ENCODE measurements at regions not wholly inside any gene's neighbourhood (a gene's known extent, or its start where the extent isn't known, plus 50 kb on each side); places are given as distances from the start of the nearest gene placed in this dataset.

DNA sequence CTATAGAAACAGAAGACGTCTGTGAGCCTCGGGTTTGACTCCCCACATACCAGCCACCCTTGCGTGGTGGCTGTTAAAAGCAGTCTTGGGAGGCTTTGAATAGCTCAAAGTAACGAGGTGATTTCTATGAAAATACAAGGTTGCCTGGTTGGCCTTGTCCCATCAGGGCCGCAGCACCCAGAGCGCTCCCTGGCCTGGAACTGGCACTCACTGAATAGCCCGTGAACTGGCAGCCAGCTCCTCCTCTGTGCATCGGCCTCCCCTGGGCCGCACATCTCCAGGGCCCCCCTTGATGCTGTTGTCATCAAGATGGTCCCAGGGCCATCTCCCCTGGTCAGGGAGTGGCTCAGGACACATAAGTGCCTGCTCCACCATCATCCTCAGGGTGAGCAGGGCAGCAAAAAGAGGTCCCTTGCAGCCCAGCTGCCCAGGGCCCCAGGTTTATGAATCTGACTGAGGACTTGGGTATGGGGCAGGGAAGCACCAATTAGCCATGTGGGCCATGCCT lies 144.6 kb upstream of the PPP1R26 start:
- H3K4me1 Mint-ChIP-seq (ENCODE audit: insufficient read depth, unreplicated experiment), result no peaks in the 10 kb centered on the region
- no TSS peak for BruUV-seq (replicated peaks)
- CTCF ChIA-PET, result interaction anchor here (0.9 kb wide), 1 partner anchor 78 kb away, joined by 3 read pairs; no protein-coding TSS in a partner anchor

GRCh38 chr9:135335691-135336181 lies 143.8 kb upstream of the PPP1R26 start:
- H3K36me3 Mint-ChIP-seq (ENCODE audit: insufficient read depth, unreplicated experiment), result peaks cover 4% of the 10 kb centered on the region
- no peak overlapping the region for H3K27ac Mint-ChIP-seq (ENCODE audit: low read depth, unreplicated experiment)
- H3K4me1 Mint-ChIP-seq (ENCODE audit: insufficient read depth, unreplicated experiment), result no peaks in the 10 kb centered on the region
- no peak for DNase-seq (ENCODE audit: unreplicated experiment)
- no peak overlapping the region for H3K4me3 Mint-ChIP-seq (ENCODE audit: unreplicated experiment)
- CTCF ChIA-PET, result no interaction called here
- H3K9me3 Mint-ChIP-seq (ENCODE audit: unreplicated experiment), result no peaks in the 10 kb centered on the region
- TF ChIP-seq CTCF (IDR thresholded peaks at IDR 0.05; ENCODE audit: unreplicated experiment), result no peak
- BruUV-seq (replicated peaks), result no TSS peak
- intact Hi-C loops (cut with micrococcal nuclease), result no loop called here
- peaks cover 11% of the 10 kb centered on the region for H3K27me3 Mint-ChIP-seq (ENCODE audit: insufficient read depth, unreplicated experiment)
- POLR2A ChIA-PET, result no interaction called here

More for the DNA sequence above, 144.6 kb upstream of the PPP1R26 start:
- POLR2A ChIA-PET, result no interaction called here
- DNase-seq (ENCODE audit: unreplicated experiment), result no peak
- H3K4me3 Mint-ChIP-seq (ENCODE audit: unreplicated experiment), result no peak overlapping the region
- intact Hi-C loops (cut with micrococcal nuclease), result no loop called here
- peaks cover 6% of the 10 kb centered on the region for H3K27me3 Mint-ChIP-seq (ENCODE audit: insufficient read depth, unreplicated experiment)
- no peak for TF ChIP-seq CTCF (IDR thresholded peaks at IDR 0.05; ENCODE audit: unreplicated experiment)
- H3K9me3 Mint-ChIP-seq (ENCODE audit: unreplicated experiment), result no peaks in the 10 kb centered on the region
- H3K36me3 Mint-ChIP-seq (ENCODE audit: insufficient read depth, unreplicated experiment), result peaks cover 4% of the 10 kb centered on the region
- no peak overlapping the region for H3K27ac Mint-ChIP-seq (ENCODE audit: low read depth, unreplicated experiment)

- H3K36me3 Mint-ChIP-seq (ENCODE audit: insufficient read depth, unreplicated experiment), result peaks cover 4% of the 10 kb centered on the region
- no peak for DNase-seq (ENCODE audit: unreplicated experiment)
- no peak overlapping the region for H3K4me3 Mint-ChIP-seq (ENCODE audit: unreplicated experiment)
- H3K27ac Mint-ChIP-seq (ENCODE audit: low read depth, unreplicated experiment), result no peak overlapping the region
- H3K4me1 Mint-ChIP-seq (ENCODE audit: insufficient read depth, unreplicated experiment), result no peaks in the 10 kb centered on the region
- H3K9me3 Mint-ChIP-seq (ENCODE audit: unreplicated experiment), result no peaks in the 10 kb centered on the region
- BruUV-seq (replicated peaks), result no TSS peak
- TF ChIP-seq CTCF (IDR thresholded peaks at IDR 0.05; ENCODE audit: unreplicated experiment), result no peak
- intact Hi-C loops (cut with micrococcal nuclease), result no loop called here
- CTCF ChIA-PET, result no interaction called here
- POLR2A ChIA-PET, result interaction anchor here (0.5 kb wide), 1 partner anchor 17 kb away, joined by 3 read pairs; no protein-coding TSS in a partner anchor
- peaks cover 11% of the 10 kb centered on the region for H3K27me3 Mint-ChIP-seq (ENCODE audit: insufficient read depth, unreplicated experiment)
Measured at GRCh38 chr9:135336722-135337527, 142.7 kb upstream of the PPP1R26 start.

- POLR2A ChIA-PET, result interaction anchor here (0.6 kb wide), 1 partner anchor 192 kb away, joined by 3 read pairs; no protein-coding TSS in a partner anchor
- intact Hi-C loops (cut with micrococcal nuclease), result no loop called here
- DNase-seq (ENCODE audit: unreplicated experiment), result no peak
- Mint-ChIP-seq H3K4me3 (ENCODE audit: unreplicated experiment) (no peak overlapping the region), H3K27ac (ENCODE audit: low read depth, unreplicated experiment) (no peak overlapping the region), H3K4me1 (ENCODE audit: insufficient read depth, unreplicated experiment) (no peaks in the 10 kb centered on the region), H3K9me3 (ENCODE audit: unreplicated experiment) (no peaks in the 10 kb centered on the region), H3K27me3 (ENCODE audit: insufficient read depth, unreplicated experiment) (peaks cover 11% of the 10 kb centered on the region), H3K36me3 (ENCODE audit: insufficient read depth, unreplicated experiment) (peaks cover 4% of the 10 kb centered on the region)
- CTCF ChIA-PET, result no interaction called here
- TF ChIP-seq CTCF (IDR thresholded peaks at IDR 0.05; ENCODE audit: unreplicated experiment), result no peak
- BruUV-seq (replicated peaks), result no TSS peak
Measured at GRCh38 chr9:135338546-135338945, 141.0 kb upstream of the PPP1R26 start.

Data from MCF 10A (cell line).